ENCODE measurements at regions not wholly inside any gene's neighbourhood (a gene's known extent, or its start where the extent isn't known, plus 50 kb on each side); places are given as distances from the start of the nearest gene placed in this dataset.

- H3K36me3 Mint-ChIP-seq (ENCODE audit: low read depth): no peaks in the 10 kb centered on the region
- TF ChIP-seq, protein P1, sequence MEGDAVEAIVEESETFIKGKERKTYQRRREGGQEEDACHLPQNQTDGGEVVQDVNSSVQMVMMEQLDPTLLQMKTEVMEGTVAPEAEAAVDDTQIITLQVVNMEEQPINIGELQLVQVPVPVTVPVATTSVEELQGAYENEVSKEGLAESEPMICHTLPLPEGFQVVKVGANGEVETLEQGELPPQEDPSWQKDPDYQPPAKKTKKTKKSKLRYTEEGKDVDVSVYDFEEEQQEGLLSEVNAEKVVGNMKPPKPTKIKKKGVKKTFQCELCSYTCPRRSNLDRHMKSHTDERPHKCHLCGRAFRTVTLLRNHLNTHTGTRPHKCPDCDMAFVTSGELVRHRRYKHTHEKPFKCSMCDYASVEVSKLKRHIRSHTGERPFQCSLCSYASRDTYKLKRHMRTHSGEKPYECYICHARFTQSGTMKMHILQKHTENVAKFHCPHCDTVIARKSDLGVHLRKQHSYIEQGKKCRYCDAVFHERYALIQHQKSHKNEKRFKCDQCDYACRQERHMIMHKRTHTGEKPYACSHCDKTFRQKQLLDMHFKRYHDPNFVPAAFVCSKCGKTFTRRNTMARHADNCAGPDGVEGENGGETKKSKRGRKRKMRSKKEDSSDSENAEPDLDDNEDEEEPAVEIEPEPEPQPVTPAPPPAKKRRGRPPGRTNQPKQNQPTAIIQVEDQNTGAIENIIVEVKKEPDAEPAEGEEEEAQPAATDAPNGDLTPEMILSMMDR (IDR thresholded peaks at IDR 0.05; ENCODE audit: unreplicated experiment in 3 of 3): no peak
- H3K9me3 Mint-ChIP-seq: peaks cover 9% of the 10 kb centered on the region
- H3K27ac Mint-ChIP-seq: no peak overlapping the region
- no peak overlapping the region for H3K4me3 Mint-ChIP-seq
- H3K27me3 Mint-ChIP-seq (ENCODE audit: low read depth): no peaks in the 10 kb centered on the region
- H3K4me1 Mint-ChIP-seq: no peaks in the 10 kb centered on the region
These were observed 105.4 kb downstream of the RFX6 start for GRCh38 chr6:116982401-116982800.

GRCh38 chr6:116983375-116983774, 106.3 kb downstream of the RFX6 start:
- H3K4me3 Mint-ChIP-seq: no peak overlapping the region
- no peaks in the 10 kb centered on the region for H3K36me3 Mint-ChIP-seq (ENCODE audit: low read depth)
- no peaks in the 10 kb centered on the region for H3K4me1 Mint-ChIP-seq
- TF ChIP-seq, protein P1 (IDR thresholded peaks at IDR 0.05; ENCODE audit: unreplicated experiment in 3 of 3): no peak
- H3K27me3 Mint-ChIP-seq (ENCODE audit: low read depth): no peaks in the 10 kb centered on the region
- peaks cover 9% of the 10 kb centered on the region for H3K9me3 Mint-ChIP-seq
- H3K27ac Mint-ChIP-seq: no peak overlapping the region

DNA sequence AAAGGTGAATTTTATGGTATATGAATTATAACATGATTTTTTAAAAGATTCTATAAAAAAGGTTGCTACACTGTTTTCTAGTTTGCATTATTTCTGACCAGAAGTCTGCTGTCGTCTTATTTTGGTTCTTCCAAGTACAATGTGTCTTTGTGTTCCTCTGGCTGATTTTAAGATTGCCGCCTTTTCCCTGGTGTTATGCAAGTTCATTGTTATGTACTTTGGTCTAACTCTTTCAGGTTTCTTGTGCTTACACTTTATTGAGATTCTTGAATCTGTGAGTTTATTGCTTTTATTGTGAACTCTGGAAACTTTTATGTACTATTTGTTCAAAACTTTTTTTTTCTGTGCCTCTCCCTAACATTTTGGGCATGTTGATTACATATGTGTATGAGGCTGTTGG, 109.8 kb downstream of the RFX6 start:
- TF ChIP-seq, protein P1 (IDR thresholded peaks at IDR 0.05; ENCODE audit: unreplicated experiment in 3 of 3): no peak
- Mint-ChIP-seq H3K27ac (no peak overlapping the region), H3K27me3 (ENCODE audit: low read depth) (no peaks in the 10 kb centered on the region), H3K9me3 (peaks cover 9% of the 10 kb centered on the region), H3K36me3 (ENCODE audit: low read depth) (no peaks in the 10 kb centered on the region), H3K4me1 (no peaks in the 10 kb centered on the region), H3K4me3 (no peak overlapping the region)

GRCh38 chr6:116990679-116991078, 113.6 kb downstream of the RFX6 start:
- Mint-ChIP-seq H3K27ac (no peak overlapping the region), H3K4me1 (no peaks in the 10 kb centered on the region), H3K27me3 (ENCODE audit: low read depth) (no peaks in the 10 kb centered on the region), H3K36me3 (ENCODE audit: low read depth) (no peaks in the 10 kb centered on the region), H3K9me3 (peaks cover 2% of the 10 kb centered on the region), H3K4me3 (no peak overlapping the region)
- TF ChIP-seq, protein P1 (IDR thresholded peaks at IDR 0.05; ENCODE audit: unreplicated experiment in 3 of 3): no peak

GRCh38 chr6:116992546-116992945, 115.5 kb downstream of the RFX6 start:
- Mint-ChIP-seq H3K27ac (no peak overlapping the region), H3K27me3 (ENCODE audit: low read depth) (no peaks in the 10 kb centered on the region), H3K4me1 (no peaks in the 10 kb centered on the region), H3K9me3 (peaks cover 2% of the 10 kb centered on the region), H3K36me3 (ENCODE audit: low read depth) (no peaks in the 10 kb centered on the region), H3K4me3 (no peak overlapping the region)
- TF ChIP-seq, protein P1 (IDR thresholded peaks at IDR 0.05; ENCODE audit: unreplicated experiment in 3 of 3): no peak

DNA sequence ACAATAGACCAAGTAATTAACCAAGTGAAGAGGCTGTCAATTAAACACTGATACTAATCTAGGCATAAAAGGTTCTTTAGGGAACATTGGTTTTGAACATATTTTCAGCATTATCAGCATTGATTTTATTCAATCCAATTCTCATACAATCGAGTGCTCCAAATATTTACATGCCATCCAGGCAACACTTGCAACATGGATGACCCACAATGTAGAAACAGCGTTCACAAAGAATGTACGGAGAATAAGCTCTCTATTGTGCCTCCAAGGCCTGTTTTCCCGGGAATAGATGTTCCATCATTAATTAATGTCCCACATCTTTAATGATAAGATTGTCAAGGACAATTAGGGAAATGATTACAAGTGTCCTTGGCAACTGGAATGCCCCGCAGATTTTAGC, 117.4 kb downstream of the RFX6 start:
- no peaks in the 10 kb centered on the region for H3K27me3 Mint-ChIP-seq (ENCODE audit: low read depth)

More for the DNA sequence above, 117.4 kb downstream of the RFX6 start:
- Mint-ChIP-seq H3K4me1 (no peaks in the 10 kb centered on the region), H3K9me3 (peaks cover 2% of the 10 kb centered on the region), H3K36me3 (ENCODE audit: low read depth) (no peaks in the 10 kb centered on the region), H3K27ac (no peak overlapping the region), H3K4me3 (no peak overlapping the region)
- TF ChIP-seq, protein P1 (IDR thresholded peaks at IDR 0.05; ENCODE audit: unreplicated experiment in 3 of 3): no peak

Data from nephron (organoid).